IMR-90 (cell line): ENCODE measurements at regions not wholly inside any gene's neighbourhood (a gene's known extent, or its start where the extent isn't known, plus 50 kb on each side); places are given as distances from the start of the nearest gene placed in this dataset.

ENCODE experiments used
- ATAC-seq: fragments of 200-7000 bp; cut with Tn5 transposase; 2 replicates; pipeline ENCODE4 v1.9.1; 2020; ENCODE audit warnings: low read depth, mild to moderate bottlenecking, moderate library complexity
- BruUV-seq: library from RNA; stranded (reverse); fragments of 400-500 nt; replicated peaks from 2 replicates; lab custom pipeline; 2021; lab: Mats Ljungman, UMichigan
- CTCF ChIA-PET: fragments of 300-600 bp; formaldehyde crosslinking; extraction: SDS; loops from one replicate; lab custom pipeline; 2021; ENCODE audit warnings: antibody characterized with exemption; lab: Yijun Ruan, JAX
- POLR2A ChIA-PET: fragments of 300-600 bp; sonication (Branson Sonifier 250); formaldehyde crosslinking; loops from one replicate; lab custom pipeline; 2022; ENCODE audit warnings: antibody characterized with exemption; ENCODE audit not compliant: unreplicated experiment; lab: Charles Lee
- DNase-seq: peaks from one replicate; pipeline ENCODE4 v3.0.0; 2013
- H2AFZ ChIP-seq: replicated peaks from 2 replicates; pipeline ENCODE3; 2013; ENCODE audit warnings: low read length, mild to moderate bottlenecking; ENCODE audit not compliant: poor library complexity
- H2AK5ac ChIP-seq: 2 replicates; pipeline ENCODE4 v1.6.1; 2013; ENCODE audit warnings: low read depth, low read length, inconsistent platforms
- H2AK9ac ChIP-seq: replicated peaks from 2 replicates; pipeline ENCODE3; 2013; ENCODE audit warnings: mild to moderate bottlenecking, low read depth, low read length, moderate library complexity; ENCODE audit not compliant: poor library complexity
- H2BK120ac ChIP-seq: 2 replicates; pipeline ENCODE4 v1.6.1; 2013; ENCODE audit warnings: low read depth, low read length, inconsistent platforms
- H2BK15ac ChIP-seq: 3 replicates; pipeline ENCODE4 v1.6.1; 2013; ENCODE audit warnings: low read depth, low read length, inconsistent platforms
- H2BK20ac ChIP-seq: 2 replicates; pipeline ENCODE4 v1.6.1; 2013; ENCODE audit warnings: low read depth, mild to moderate bottlenecking, inconsistent platforms, low read length, moderate library complexity
- H2BK5ac ChIP-seq: 2 replicates; pipeline ENCODE4 v1.6.1; 2013; ENCODE audit warnings: mild to moderate bottlenecking, low read depth, low read length, inconsistent platforms; ENCODE audit not compliant: poor library complexity, severe bottlenecking
- H3K14ac ChIP-seq: replicated peaks from 2 replicates; pipeline ENCODE4 v1.6.1; 2013; ENCODE audit warnings: low read depth, low read length, inconsistent platforms
- H3K18ac ChIP-seq: 2 replicates; pipeline ENCODE4 v1.6.1; 2013; ENCODE audit warnings: low read depth, low read length, control low read depth
- H3K23ac ChIP-seq: 2 replicates; pipeline ENCODE4 v1.6.1; 2013; ENCODE audit warnings: low read depth, low read length, inconsistent platforms
- H3K27ac ChIP-seq: 2 replicates; pipeline ENCODE4 v1.5.1; 2013; ENCODE audit warnings: mild to moderate bottlenecking, control low read depth, low read length; ENCODE audit not compliant: insufficient read depth
- H3K27me3 ChIP-seq: 2 replicates; pipeline ENCODE4 v1.6.1; 2013; ENCODE audit warnings: low read length; ENCODE audit not compliant: control insufficient read depth, insufficient read depth
- H3K36me3 ChIP-seq: 2 replicates; pipeline ENCODE4 v1.6.1; 2013; ENCODE audit warnings: low read length, mixed read lengths; ENCODE audit not compliant: control insufficient read depth, insufficient read depth
- H3K4ac ChIP-seq: 2 replicates; pipeline ENCODE4 v1.6.1; 2013; ENCODE audit warnings: low read depth, low read length, inconsistent platforms
- H3K4me1 ChIP-seq: 2 replicates; pipeline ENCODE4 v1.6.1; 2013; ENCODE audit warnings: low read length, mixed read lengths; ENCODE audit not compliant: control insufficient read depth, insufficient read depth
- H3K4me2 ChIP-seq: 2 replicates; pipeline ENCODE4 v1.6.1; 2013; ENCODE audit warnings: low read depth, mild to moderate bottlenecking, control low read depth, low read length, moderate library complexity
- H3K4me3 ChIP-seq: 2 replicates; pipeline ENCODE4 v1.5.1; 2013; ENCODE audit warnings: low read depth, mild to moderate bottlenecking, control low read depth, low read length, moderate library complexity; ENCODE audit not compliant: insufficient read depth
- H3K56ac ChIP-seq: 2 replicates; pipeline ENCODE4 v1.6.1; 2013; ENCODE audit warnings: low read length, inconsistent platforms; ENCODE audit not compliant: insufficient read depth; ENCODE audit errors: extremely low read depth
- H3K79me1 ChIP-seq, 2 experiments: 2 replicates each; pipeline ENCODE4 v1.6.1; 2013; ENCODE audit warnings: low read length in 2 of 2, inconsistent platforms in 1 of 2, low read depth in 1 of 2
- H3K9ac ChIP-seq: 2 replicates; pipeline ENCODE4 v1.6.1; 2013; ENCODE audit warnings: low read depth, low read length, control low read depth
- H3K9me1 ChIP-seq: 2 replicates; pipeline ENCODE4 v1.6.1; 2013; ENCODE audit warnings: low read length, inconsistent platforms; ENCODE audit not compliant: insufficient read depth
- H3K9me3 ChIP-seq: 2 replicates; pipeline ENCODE4 v1.6.1; 2013; ENCODE audit warnings: low read length; ENCODE audit not compliant: control insufficient read depth, insufficient read depth
- H4K20me1 ChIP-seq: 2 replicates; pipeline ENCODE4 v1.6.1; 2013; ENCODE audit warnings: low read length, inconsistent platforms; ENCODE audit not compliant: insufficient read depth
- H4K5ac ChIP-seq: 2 replicates; pipeline ENCODE4 v1.6.1; 2013; ENCODE audit warnings: mild to moderate bottlenecking, low read depth, low read length, control low read depth
- H4K8ac ChIP-seq, 2 experiments: 2 replicates each; pipeline ENCODE4 v1.6.1; 2013; ENCODE audit warnings: low read depth in 2 of 2, low read length in 2 of 2, control low read depth in 1 of 2, inconsistent platforms in 1 of 2
- H4K91ac ChIP-seq: 2 replicates; pipeline ENCODE4 v1.6.1; 2013; ENCODE audit warnings: low read depth, low read length, inconsistent platforms; ENCODE audit not compliant: insufficient read depth
- FOS ChIP-seq: fragments of 150-350 bp; IDR thresholded peaks from 2 replicates; pipeline ENCODE4 v1.6.1; 2016; ENCODE audit warnings: low read depth, low read length
- MAZ ChIP-seq: IDR thresholded peaks from 2 replicates; pipeline ENCODE4 v1.6.1; 2012; ENCODE audit warnings: low read depth, mild to moderate bottlenecking, low read length, improper control_type of control experiment, moderate library complexity, borderline replicate concordance
- MXI1 ChIP-seq: IDR thresholded peaks from 2 replicates; pipeline ENCODE4 v1.6.1; 2012; ENCODE audit warnings: low read depth, mild to moderate bottlenecking, low read length, moderate library complexity, borderline replicate concordance
- POLR2A ChIP-seq: IDR thresholded peaks from 2 replicates; pipeline ENCODE4 v1.6.1; 2012; ENCODE audit warnings: mild to moderate bottlenecking, low read depth, low read length
- WGBS, 2 experiments: methylation state at CpG; one replicate each; pipeline versions ENCODE4 v1.1.5 to v1.1.7; 2013; ENCODE audit warnings: missing lambda C conversion rate in 2 of 2; ENCODE audit not compliant: insufficient read length in 1 of 2; ENCODE audit errors: extremely low coverage in 2 of 2; 5-methylcytosine and 5-hydroxymethylcytosine counted together
- dilution Hi-C: fragments of 300-500 bp; cut with HindIII; formaldehyde crosslinking; loops from one replicate; pipeline ENCODE4 v1.14.3; 2018; ENCODE audit warnings: low sequenced_read_pairs; ENCODE audit not compliant: unreplicated experiment
- in situ Hi-C: fragments of 300-500 bp; cut with MboI; formaldehyde crosslinking; loops from 3 replicates; pipeline ENCODE4 v1.14.3; 2019; ENCODE audit warnings: low sequenced_read_pairs, inconsistent platforms, mixed read lengths
- intact Hi-C: fragments of 100-400 bp; cut with micrococcal nuclease; formaldehyde crosslinking; loops from 2 replicates; pipeline ENCODE4 v1.10.0; 2022

GRCh38 chr1:37085393-37085792 lies 51.1 kb upstream of the GRIK3 start:
- Histone ChIP-seq H4K91ac (no peak overlapping the region), H3K23ac (no peak overlapping the region), H3K27me3 (no peaks in the 10 kb centered on the region), H2AK5ac (no peak overlapping the region), H3K27ac (no peak overlapping the region), H4K5ac (no peak overlapping the region), H3K18ac (no peak overlapping the region), H2BK15ac (no peak overlapping the region), H2BK120ac (no peak overlapping the region), H3K9me1 (no peaks in the 10 kb centered on the region), H3K9ac (no peak overlapping the region), H3K4me3 (no peak overlapping the region), H3K36me3 (no peaks in the 10 kb centered on the region), H3K4me2 (no peak overlapping the region), H3K56ac (no peak overlapping the region), H3K4ac (no peak overlapping the region), H4K8ac (no peak overlapping the region), H2AFZ (no peak overlapping the region), H3K4me1 (no peaks in the 10 kb centered on the region), H3K9me3 (0 out of 2 replicates have a peak, but pooled peaks cover 3% of the 10 kb centered on the region), H3K14ac (no peak overlapping the region), H4K20me1 (no peaks in the 10 kb centered on the region), H2AK9ac (no peak overlapping the region), H3K79me1 (no peaks in the 10 kb centered on the region), H2BK20ac (no peak overlapping the region), H2BK5ac (no peak overlapping the region)
- no peak for ATAC-seq
- no CpG with 5 or more reads among the region's 6 CpGs for WGBS, 2 experiments
- TF ChIP-seq MXI1 = no peak
- TF ChIP-seq MAZ = no peak
- TF ChIP-seq POLR2A = no peak
- no peak for TF ChIP-seq FOS
- ChIA-PET POLR2A (no interaction called here), CTCF (no interaction called here)
- in situ Hi-C loops = no loop called here
- intact Hi-C loops = no loop called here
- dilution Hi-C loops = no loop called here
- no TSS peak for BruUV-seq
- DNase-seq = no peak
